ENCODE measurements at regions not wholly inside any gene's neighbourhood (a gene's known extent, or its start where the extent isn't known, plus 50 kb on each side); places are given as distances from the start of the nearest gene placed in this dataset.

GRCh38 chr5:88643315-88643714, 239.7 kb downstream of the MEF2C start:
- TF ChIP-seq CTCF (IDR thresholded peaks at IDR 0.05 in 2 of 3, conservative IDR thresholded peaks at IDR 0.05 in 1 of 3; ENCODE audit: borderline replicate concordance in 1 of 3, insufficient read depth in 1 of 3, low read depth in 2 of 3, low read length in 2 of 3) (no peak), ZBTB33 (IDR thresholded peaks at IDR 0.05; ENCODE audit: extremely low read depth, insufficient replicate concordance, low read length) (no peak), JUND (IDR thresholded peaks at IDR 0.05) (no peak), POLR2AphosphoS5 (IDR thresholded peaks at IDR 0.05; ENCODE audit: low read depth, low read length) (no peak), EZH2 (IDR thresholded peaks at IDR 0.05) (no peak), ZNF274 (IDR thresholded peaks at IDR 0.05; ENCODE audit: low read depth, low read length) (no peak), POLR2A (IDR thresholded peaks at IDR 0.05; ENCODE audit: borderline replicate concordance, extremely low read depth, insufficient read depth, insufficient read length) (no peak), SP1 (IDR thresholded peaks at IDR 0.05; ENCODE audit: low read depth) (no peak)
- TF ChIP-seq, protein P1, sequence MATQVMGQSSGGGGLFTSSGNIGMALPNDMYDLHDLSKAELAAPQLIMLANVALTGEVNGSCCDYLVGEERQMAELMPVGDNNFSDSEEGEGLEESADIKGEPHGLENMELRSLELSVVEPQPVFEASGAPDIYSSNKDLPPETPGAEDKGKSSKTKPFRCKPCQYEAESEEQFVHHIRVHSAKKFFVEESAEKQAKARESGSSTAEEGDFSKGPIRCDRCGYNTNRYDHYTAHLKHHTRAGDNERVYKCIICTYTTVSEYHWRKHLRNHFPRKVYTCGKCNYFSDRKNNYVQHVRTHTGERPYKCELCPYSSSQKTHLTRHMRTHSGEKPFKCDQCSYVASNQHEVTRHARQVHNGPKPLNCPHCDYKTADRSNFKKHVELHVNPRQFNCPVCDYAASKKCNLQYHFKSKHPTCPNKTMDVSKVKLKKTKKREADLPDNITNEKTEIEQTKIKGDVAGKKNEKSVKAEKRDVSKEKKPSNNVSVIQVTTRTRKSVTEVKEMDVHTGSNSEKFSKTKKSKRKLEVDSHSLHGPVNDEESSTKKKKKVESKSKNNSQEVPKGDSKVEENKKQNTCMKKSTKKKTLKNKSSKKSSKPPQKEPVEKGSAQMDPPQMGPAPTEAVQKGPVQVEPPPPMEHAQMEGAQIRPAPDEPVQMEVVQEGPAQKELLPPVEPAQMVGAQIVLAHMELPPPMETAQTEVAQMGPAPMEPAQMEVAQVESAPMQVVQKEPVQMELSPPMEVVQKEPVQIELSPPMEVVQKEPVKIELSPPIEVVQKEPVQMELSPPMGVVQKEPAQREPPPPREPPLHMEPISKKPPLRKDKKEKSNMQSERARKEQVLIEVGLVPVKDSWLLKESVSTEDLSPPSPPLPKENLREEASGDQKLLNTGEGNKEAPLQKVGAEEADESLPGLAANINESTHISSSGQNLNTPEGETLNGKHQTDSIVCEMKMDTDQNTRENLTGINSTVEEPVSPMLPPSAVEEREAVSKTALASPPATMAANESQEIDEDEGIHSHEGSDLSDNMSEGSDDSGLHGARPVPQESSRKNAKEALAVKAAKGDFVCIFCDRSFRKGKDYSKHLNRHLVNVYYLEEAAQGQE (IDR thresholded peaks at IDR 0.05; ENCODE audit: low read depth), result no peak
